Panc1 (cell line): ENCODE measurements at regions not wholly inside any gene's neighbourhood (a gene's known extent, or its start where the extent isn't known, plus 50 kb on each side); places are given as distances from the start of the nearest gene placed in this dataset.

Source experiments
- CTCF ChIP-seq: fragments of 450-650 bp; IDR thresholded peaks from 2 replicates; pipeline ENCODE4 v1.5.1; 2017; ENCODE audit warnings: mild to moderate bottlenecking
- POLR2AphosphoS5 ChIP-seq: IDR thresholded peaks from 2 replicates; pipeline ENCODE4 v1.6.1; 2012; ENCODE audit warnings: mild to moderate bottlenecking, low read depth, low read length, moderate library complexity
- REST ChIP-seq, 2 experiments: IDR thresholded peaks; 2 replicates each; pipeline ENCODE4 v1.6.1; 2011 to 2012; ENCODE audit warnings: low read depth in 2 of 2, control low read depth in 1 of 2, low read length in 1 of 2, mild to moderate bottlenecking in 1 of 2, moderate library complexity in 1 of 2; ENCODE audit not compliant: insufficient read depth in 1 of 2

- TF ChIP-seq CTCF (no peak), REST (IDR thresholded peaks at IDR 0.05; ENCODE audit: insufficient read depth in 1 of 2, low read depth in 2 of 2, low read length in 1 of 2) (no peak), POLR2AphosphoS5 (no peak)
These were observed 114.5 kb upstream of the COL24A1 start for GRCh38 chr1:86271046-86271445.
